ENCODE measurements at regions not wholly inside any gene's neighbourhood (a gene's known extent, or its start where the extent isn't known, plus 50 kb on each side); places are given as distances from the start of the nearest gene placed in this dataset.

DNA sequence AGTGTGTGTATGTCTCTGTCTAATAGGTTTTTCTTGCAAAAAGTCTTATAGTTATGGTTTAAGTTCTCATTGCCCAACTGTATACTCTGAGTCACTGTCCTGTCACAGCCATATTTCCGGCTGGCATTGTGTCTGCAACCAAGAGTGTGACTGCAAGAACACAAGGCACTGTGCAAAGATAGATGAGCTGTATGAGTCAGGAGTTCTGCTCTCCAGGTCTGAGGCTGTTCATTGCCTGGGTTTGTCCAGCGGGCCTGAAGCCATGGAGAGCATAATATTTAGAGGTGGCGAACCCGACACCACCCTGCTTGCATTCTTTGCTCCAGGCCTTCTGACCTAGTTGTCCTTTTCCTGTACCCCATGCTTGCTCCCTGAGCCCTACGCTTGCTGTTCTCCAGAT lies 50.9 kb upstream of the CNIH3 start:
- no peak for DNase-seq (ENCODE audit: low read depth, low spot score)

GRCh38 chr1:224565611-224566406 lies 50.3 kb upstream of the CNIH3 start:
- DNase-seq (ENCODE audit: low read depth, low spot score), result peak; percentile 73
